K562 (cell line): ENCODE measurements at regions not wholly inside any gene's neighbourhood (a gene's known extent, or its start where the extent isn't known, plus 50 kb on each side); places are given as distances from the start of the nearest gene placed in this dataset.

Experiments used
- ATAC-seq: fragments of 200-7000 bp; cut with Tn5 transposase; 3 replicates; pipeline ENCODE4 v1.9.1; 2020; ENCODE audit warnings: moderate library complexity
- BruUV-seq: library from RNA; stranded (reverse); fragments of 400-500 nt; replicated peaks from 2 replicates; lab custom pipeline; 2021; lab: Mats Ljungman, UMichigan
- CTCF ChIA-PET: fragments of 300-600 bp; formaldehyde crosslinking; extraction: SDS; loops from one replicate; lab custom pipeline; 2021; ENCODE audit warnings: low intra/inter-chr PET ratio; lab: Yijun Ruan, JAX
- POLR2A ChIA-PET: fragments of 300-600, 350-650 bp; sonication (Branson Sonifier 250); formaldehyde crosslinking; extraction: SDS; loops from one replicate; lab custom pipeline; 2021; ENCODE audit warnings: antibody characterized with exemption, inconsistent platforms; lab: Yijun Ruan, JAX
- DNase-seq, 4 experiments: peaks; one replicate each; pipeline versions ENCODE4 v3.0.0 to v3.0.0-alpha.2; 2011 to 2018; ENCODE audit warnings: low spot score in 3 of 4, mixed read lengths in 3 of 4; ENCODE audit errors: extremely low read depth in 1 of 4
- FAIRE-seq: peaks from 2 replicates; lab custom pipeline; 2011; peaks lifted over from hg19 to GRCh38; lab: Jason Lieb, UNC
- H2AFZ ChIP-seq: 2 replicates; pipeline ENCODE4 v1.6.0; 2011; ENCODE audit warnings: low read depth, low read length, control low read depth, inconsistent platforms
- H3K27ac ChIP-seq: fragments of 200-600 bp; 3 replicates; pipeline ENCODE4 v1.8.0; 2011; ENCODE audit warnings: low read depth, mild to moderate bottlenecking, control low read depth, inconsistent platforms, low read length, moderate library complexity, mixed read lengths; ENCODE audit errors: extremely low read depth
- H3K27me3 ChIP-seq, 2 experiments: fragments of 300-600 bp in 1 of 2; 2 replicates in 1 of 2; 3 replicates in 1 of 2; pipeline versions ENCODE4 v1.6.0 to v1.8.0; 2011; ENCODE audit warnings: inconsistent platforms in 2 of 2, low read length in 2 of 2, mild to moderate bottlenecking in 1 of 2, mixed read lengths in 1 of 2, moderate library complexity in 1 of 2; ENCODE audit not compliant: control insufficient read depth in 2 of 2, insufficient read depth in 2 of 2
- H3K36me3 ChIP-seq: fragments of 300-600 bp; 3 replicates; pipeline ENCODE4 v1.8.0; 2011; ENCODE audit warnings: mild to moderate bottlenecking, low read length, inconsistent platforms; ENCODE audit not compliant: control insufficient read depth, insufficient read depth
- H3K4me1 ChIP-seq, 2 experiments: fragments of 200-600 bp in 1 of 2; replicated peaks in 1 of 2; 2 replicates in 1 of 2; 3 replicates in 1 of 2; pipeline versions ENCODE4 v1.5.1 to v1.8.0; 2011; ENCODE audit warnings: inconsistent platforms in 2 of 2, low read length in 2 of 2, mild to moderate bottlenecking in 1 of 2, mixed read lengths in 1 of 2, moderate library complexity in 1 of 2; ENCODE audit not compliant: control insufficient read depth in 2 of 2, insufficient read depth in 2 of 2
- H3K4me2 ChIP-seq: 2 replicates; pipeline ENCODE4 v1.6.1; 2011; ENCODE audit warnings: low read length, control low read depth, inconsistent platforms, mixed read lengths; ENCODE audit not compliant: insufficient read depth
- H3K4me3 ChIP-seq: fragments of 200-600 bp; sonication (generic), shearing (Covaris generic); 2 replicates; pipeline ENCODE4 v1.5.1; 2016; ENCODE audit warnings: control low read depth, inconsistent platforms
- H3K79me2 ChIP-seq: fragments of 200-600 bp; 3 replicates; pipeline ENCODE4 v1.8.0; 2011; ENCODE audit warnings: low read length, inconsistent platforms; ENCODE audit not compliant: control insufficient read depth, insufficient read depth
- H3K9ac ChIP-seq, 2 experiments: 2 replicates each; pipeline versions ENCODE4 v1.6.0 to v1.6.1; 2011; ENCODE audit warnings: low read depth in 2 of 2, low read length in 2 of 2, control low read depth in 1 of 2, inconsistent platforms in 1 of 2, mild to moderate bottlenecking in 1 of 2, mixed read lengths in 1 of 2; ENCODE audit not compliant: insufficient read depth in 1 of 2
- H3K9me1 ChIP-seq: one replicate; pipeline ENCODE4 v1.6.0; 2011; ENCODE audit warnings: inconsistent platforms, mild to moderate bottlenecking, low read length, moderate library complexity; ENCODE audit not compliant: control insufficient read depth, insufficient read depth
- H3K9me3 ChIP-seq: replicated peaks from 2 replicates; pipeline ENCODE4 v1.5.1; 2011; ENCODE audit warnings: low read depth, low read length, inconsistent platforms; ENCODE audit not compliant: control insufficient read depth, insufficient read depth
- H4K20me1 ChIP-seq: replicated peaks from 2 replicates; pipeline ENCODE4 v1.6.1; 2011; ENCODE audit warnings: low read length, inconsistent platforms, mixed read lengths; ENCODE audit not compliant: control insufficient read depth, insufficient read depth
- E4F1 ChIP-seq: fragments of 250-450 bp; sonication (Bioruptor Pico); IDR thresholded peaks from 2 replicates; pipeline ENCODE4 v1.5.0; 2021; ENCODE audit warnings: mild to moderate bottlenecking, borderline replicate concordance
- HNRNPK ChIP-seq: fragments of 200-400 bp; formaldehyde crosslinking; IDR thresholded peaks from one replicate; pipeline ENCODE4 v1.6.1; 2018; ENCODE audit warnings: mild to moderate bottlenecking, low read depth, low read length; ENCODE audit not compliant: poor library complexity, severe bottlenecking
- ILK ChIP-seq: fragments of 450-650 bp; IDR thresholded peaks from 2 replicates; pipeline ENCODE4 v1.6.1; 2016; ENCODE audit warnings: missing genetic modification characterization, low read depth, mild to moderate bottlenecking, missing compliant biosample characterization, moderate library complexity, borderline replicate concordance
- POLR2B ChIP-seq: fragments of 450-650 bp; IDR thresholded peaks from 2 replicates; pipeline ENCODE4 v1.6.1; 2018; ENCODE audit warnings: low read depth; ENCODE audit not compliant: partially characterized antibody
- ZBTB49 ChIP-seq: sonication (generic); formaldehyde crosslinking; IDR thresholded peaks from 2 replicates; pipeline ENCODE4 v1.8.0; 2022; ENCODE audit warnings: missing genetic modification reagents, mild to moderate bottlenecking, borderline replicate concordance
- ZNF589 ChIP-seq: fragments of 200-800 bp; sonication (Bioruptor generic); IDR thresholded peaks from 2 replicates; pipeline ENCODE4 v1.6.1; 2016; ENCODE audit warnings: low read depth, missing genetic modification characterization, missing compliant biosample characterization
- WGBS: fragments of 100-300 bp; shearing (Covaris generic); methylation state at CpG from one replicate; pipeline ENCODE4 v1.1.6; 2016; ENCODE audit warnings: low coverage, mixed read lengths; ENCODE audit not compliant: insufficient coverage; ENCODE audit errors: missing lambda C conversion rate; 5-methylcytosine and 5-hydroxymethylcytosine counted together
- in situ Hi-C: fragments of 300-500 bp; cut with MboI; formaldehyde crosslinking; loops from 4 replicates; pipeline ENCODE4 v1.15.0; 2018; ENCODE audit warnings: inconsistent platforms, mixed read lengths
- intact Hi-C: fragments of 100-400 bp; cut with micrococcal nuclease; formaldehyde crosslinking; loops from 2 replicates; pipeline ENCODE4 v1.14.2; 2022

GRCh38 chr3:514192-514591 is 317.6 kb downstream of the CHL1 start:
- no peak for TF ChIP-seq ILK (tag)
- TF ChIP-seq HNRNPK = no peak
- no peak for TF ChIP-seq ZNF589 (CRISPR knock-in tag)
- TF ChIP-seq, all 486 proteins: peak for 0
- BruUV-seq = no TSS peak
- H3K4me1 ChIP-seq = no peaks in the 10 kb centered on the region
- no peak overlapping the region for H2AFZ ChIP-seq
- H3K27me3 ChIP-seq = no peaks in the 10 kb centered on the region
- H3K4me3 ChIP-seq = no peak overlapping the region
- ChIA-PET POLR2A (no interaction called here), CTCF (no interaction called here)
- H3K9me3 ChIP-seq = no peaks in the 10 kb centered on the region
- WGBS = 0% methylated on average over 2 of the region's 2 CpGs
- no peak overlapping the region for H3K27ac ChIP-seq
- no peaks in the 10 kb centered on the region for H4K20me1 ChIP-seq
- FAIRE-seq (no peak), DNase-seq (no peak), ATAC-seq (no peak)
- in situ Hi-C loops = no loop called here
- no peaks in the 10 kb centered on the region for H3K79me2 ChIP-seq
- intact Hi-C loops = no loop called here
- H3K9ac ChIP-seq = no peak overlapping the region
- no peaks in the 10 kb centered on the region for H3K9me1 ChIP-seq
- H3K36me3 ChIP-seq = no peaks in the 10 kb centered on the region
- no peak overlapping the region for H3K4me2 ChIP-seq

- intact Hi-C loops = no loop called here
- Histone ChIP-seq H3K4me1 (no peaks in the 10 kb centered on the region), H3K4me3 (no peak overlapping the region), H2AFZ (no peak overlapping the region), H4K20me1 (no peaks in the 10 kb centered on the region), H3K9me3 (no peaks in the 10 kb centered on the region), H3K9ac (no peak overlapping the region), H3K9me1 (no peaks in the 10 kb centered on the region), H3K36me3 (no peaks in the 10 kb centered on the region), H3K27ac (no peak overlapping the region), H3K27me3 (no peaks in the 10 kb centered on the region), H3K79me2 (no peaks in the 10 kb centered on the region), H3K4me2 (no peak overlapping the region)
- ChIA-PET CTCF (no interaction called here), POLR2A (no interaction called here)
- in situ Hi-C loops = no loop called here
- DNase-seq (no peak), ATAC-seq (no peak), FAIRE-seq (no peak)
- no TSS peak for BruUV-seq
- 7% methylated on average over 3 of the region's 3 CpGs for WGBS
- TF ChIP-seq E4F1 (CRISPR knock-in tag) (no peak), POLR2B (no peak), ZBTB49 (no peak)
Observed at GRCh38 chr3:519026-519425, 322.5 kb downstream of the CHL1 start.
